ENCODE measurements at regions not wholly inside any gene's neighbourhood (a gene's known extent, or its start where the extent isn't known, plus 50 kb on each side); places are given as distances from the start of the nearest gene placed in this dataset.
A peak's percentile ranks its signal among the peaks of the same experiment; 100 is the strongest.

GRCh38 chr2:128368437-128369107 lies 49.9 kb upstream of the HS6ST1 start:
- no peak for DNase-seq (ENCODE audit: extremely low read depth in 1 of 2, low read depth in 1 of 2)

- DNase-seq (ENCODE audit: extremely low read depth in 1 of 2, low read depth in 1 of 2): no peak
Observed at GRCh38 chr2:128369108-128369555, 50.5 kb upstream of the HS6ST1 start.

GRCh38 chr2:128369602-128370467 lies 51.2 kb upstream of the HS6ST1 start:
- DNase-seq (ENCODE audit: extremely low read depth in 1 of 2, low read depth in 1 of 2): no peak

GRCh38 chr2:128370468-128371247 lies 52.0 kb upstream of the HS6ST1 start:
- no peak for DNase-seq (ENCODE audit: extremely low read depth in 1 of 2, low read depth in 1 of 2)

- no peak for DNase-seq (ENCODE audit: extremely low read depth in 1 of 2, low read depth in 1 of 2)
Observed at GRCh38 chr2:128371248-128371630, 52.6 kb upstream of the HS6ST1 start.

- no peak for DNase-seq (ENCODE audit: extremely low read depth in 1 of 2, low read depth in 1 of 2)
Observed at GRCh38 chr2:128371648-128372345, 53.1 kb upstream of the HS6ST1 start.

GRCh38 chr2:128372621-128373341 lies 54.1 kb upstream of the HS6ST1 start:
- DNase-seq (ENCODE audit: extremely low read depth in 1 of 2, low read depth in 1 of 2): peak; percentile 8 to 15

GRCh38 chr2:128373451-128374000 lies 54.9 kb upstream of the HS6ST1 start:
- no peak for DNase-seq (ENCODE audit: extremely low read depth in 1 of 2, low read depth in 1 of 2)

- no peak for DNase-seq (ENCODE audit: extremely low read depth in 1 of 2, low read depth in 1 of 2)
Observed at GRCh38 chr2:128374001-128374710, 55.5 kb upstream of the HS6ST1 start.

GRCh38 chr2:128374711-128375413 lies 56.2 kb upstream of the HS6ST1 start:
- DNase-seq (ENCODE audit: extremely low read depth in 1 of 2, low read depth in 1 of 2): no peak

- no peak for DNase-seq (ENCODE audit: extremely low read depth in 1 of 2, low read depth in 1 of 2)
Observed at GRCh38 chr2:128375454-128375853, 56.8 kb upstream of the HS6ST1 start.

- DNase-seq (ENCODE audit: extremely low read depth in 1 of 2, low read depth in 1 of 2): no peak
Observed at GRCh38 chr2:128376241-128377041, 57.8 kb upstream of the HS6ST1 start.

GRCh38 chr2:128377071-128377910 lies 58.6 kb upstream of the HS6ST1 start:
- no peak for DNase-seq (ENCODE audit: extremely low read depth in 1 of 2, low read depth in 1 of 2)

- no peak for DNase-seq (ENCODE audit: extremely low read depth in 1 of 2, low read depth in 1 of 2)
Observed at GRCh38 chr2:128378231-128379020, 59.8 kb upstream of the HS6ST1 start.

GRCh38 chr2:128379021-128380015 lies 60.6 kb upstream of the HS6ST1 start:
- DNase-seq (ENCODE audit: extremely low read depth in 1 of 2, low read depth in 1 of 2): no peak

Data from stimulated activated CD8-positive, alpha-beta memory T cell treated with anti-CD3 and anti-CD28 coated beads, Interleukin-7, amount 100 ng/mL, for 48 hours (primary cell).